Suprapubic skin (tissue), 4 donors: ENCODE measurements at regions not wholly inside any gene's neighbourhood (a gene's known extent, or its start where the extent isn't known, plus 50 kb on each side); places are given as distances from the start of the nearest gene placed in this dataset.

Experiments used
- CTCF ChIP-seq, 2 donors: fragments of 200-600 bp in 1 of 2; fragments of 450-650 bp in 1 of 2; sonication (generic) in 1 of 2; IDR thresholded peaks; one replicate each; pipeline ENCODE4 v1.5.1; 2016 to 2019; ENCODE audit warnings: antibody characterized with exemption in 2 of 2, mild to moderate bottlenecking in 1 of 2, moderate library complexity in 1 of 2
- POLR2A ChIP-seq, 2 donors: fragments of 450-650 bp; IDR thresholded peaks; one replicate each; pipeline ENCODE4 v1.6.1; 2017; ENCODE audit warnings: antibody characterized with exemption in 2 of 2, mild to moderate bottlenecking in 2 of 2, moderate library complexity in 2 of 2
- POLR2AphosphoS5 ChIP-seq, 3 donors: sonication (generic); formaldehyde crosslinking; IDR thresholded peaks; one replicate each; pipeline ENCODE4 v1.6.1; 2017; ENCODE audit warnings: antibody characterized with exemption in 3 of 3

- no peak for TF ChIP-seq CTCF (IDR thresholded peaks at IDR 0.05)
- no peak for TF ChIP-seq POLR2A (IDR thresholded peaks at IDR 0.05)
- TF ChIP-seq POLR2AphosphoS5 (IDR thresholded peaks at IDR 0.05), result no peak
These were observed 220.9 kb upstream of the SFRP2 start for GRCh38 chr4:154009788-154010187.
